NCI-H748 (cell line): ENCODE measurements at regions not wholly inside any gene's neighbourhood (a gene's known extent, or its start where the extent isn't known, plus 50 kb on each side); places are given as distances from the start of the nearest gene placed in this dataset.

Source experiments
- DNase-seq: peaks from one replicate; lab custom pipeline; 2025; ENCODE audit not compliant: unreplicated experiment; lab: John Stamatoyannopoulos, UW

DNA sequence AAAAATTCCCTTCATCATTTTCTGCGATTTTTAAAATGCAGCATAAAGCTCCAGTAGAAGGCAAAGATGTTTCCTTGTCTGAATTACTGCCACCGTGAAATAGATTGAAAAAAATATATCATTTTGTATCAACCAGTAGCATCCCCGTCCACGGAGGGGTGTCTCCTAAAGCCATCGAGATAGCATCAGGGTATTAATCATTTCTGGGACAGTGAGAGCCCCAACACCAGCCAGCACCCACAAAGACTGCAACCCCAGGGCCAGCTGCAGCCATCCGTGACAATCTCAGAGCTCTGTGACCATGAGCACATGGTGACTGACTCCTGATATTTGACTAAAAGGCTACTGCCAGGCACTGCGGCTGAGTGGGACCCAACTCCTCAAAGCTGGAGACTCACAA lies 64.1 kb upstream of the SIX3 start:
- no peak for DNase-seq

DNA sequence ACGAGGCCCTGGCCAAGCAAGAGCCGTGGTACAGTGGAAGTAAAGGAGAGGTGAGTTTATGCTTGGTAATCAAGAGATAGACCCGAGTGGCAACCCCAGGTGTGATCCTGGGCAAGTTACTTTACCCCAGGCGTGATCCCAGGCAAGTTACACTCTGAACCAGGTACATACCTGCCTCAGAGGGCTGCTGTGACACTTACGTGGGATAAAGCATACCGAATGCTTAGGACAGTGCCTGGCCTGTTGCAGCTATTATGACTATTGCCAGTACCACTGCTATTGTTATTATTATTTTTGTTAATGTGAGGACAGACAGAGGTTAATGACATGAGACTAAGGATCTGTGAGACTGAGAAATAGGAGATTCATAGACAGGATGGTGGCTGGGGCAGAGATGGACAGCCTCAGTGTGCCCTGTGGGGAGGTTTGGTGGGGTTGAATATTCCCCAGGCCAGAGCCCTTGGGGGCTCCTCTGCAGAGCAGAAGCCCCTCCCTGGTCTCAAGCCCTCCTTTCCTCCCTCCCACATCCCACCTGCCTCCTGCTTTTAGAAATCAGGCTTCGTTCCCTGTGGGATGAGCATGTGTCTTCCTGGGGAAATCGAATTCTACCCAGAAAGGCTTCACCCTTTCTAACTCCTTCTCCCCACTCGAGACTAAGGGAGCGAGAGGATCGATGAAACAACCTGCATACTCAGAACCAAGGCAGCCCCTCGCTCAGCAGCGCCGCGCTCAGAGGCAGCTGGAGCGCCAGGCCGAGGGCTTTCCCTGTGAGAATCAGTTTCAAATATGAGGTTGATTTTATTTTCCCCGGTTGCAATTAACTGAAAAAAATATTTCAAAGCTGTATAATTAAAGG lies 62.0 kb upstream of the SIX3 start:
- DNase-seq = no peak

DNA sequence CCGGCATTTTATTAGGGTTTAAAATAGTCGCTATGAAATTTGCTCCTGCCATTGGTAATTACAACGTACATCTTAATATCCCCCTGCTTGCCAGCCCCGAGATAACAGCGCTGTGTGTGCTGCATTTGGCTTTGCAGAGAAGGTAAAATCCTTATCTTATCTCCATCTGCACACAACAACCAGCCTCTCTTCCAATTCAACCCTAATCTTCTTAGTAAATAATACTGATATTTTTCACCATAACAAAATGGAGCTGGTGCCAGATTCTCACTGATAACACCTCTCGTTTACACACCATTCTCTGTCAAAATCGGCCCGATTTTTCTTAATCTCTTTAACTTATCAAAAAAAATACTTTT lies 61.4 kb upstream of the SIX3 start:
- DNase-seq = no peak

DNA sequence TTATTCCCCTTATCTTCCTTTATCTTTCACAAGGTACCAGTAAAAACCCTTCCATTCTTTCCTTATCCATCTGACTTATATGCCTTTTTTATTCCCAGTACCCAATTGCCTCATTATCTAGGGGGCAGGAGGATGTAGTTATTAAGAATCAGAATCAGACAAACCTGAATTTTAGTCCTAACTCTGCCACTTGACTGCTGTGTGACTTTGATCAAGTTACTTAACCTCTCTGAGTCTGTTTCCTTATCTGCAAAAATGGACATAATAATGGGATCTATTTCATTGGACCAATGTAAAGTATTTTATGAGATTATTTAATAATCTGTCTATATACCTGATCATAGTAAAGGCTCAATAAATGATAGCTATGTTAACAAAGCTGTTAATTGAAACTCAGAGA lies 59.6 kb upstream of the SIX3 start:
- DNase-seq = no peak

DNA sequence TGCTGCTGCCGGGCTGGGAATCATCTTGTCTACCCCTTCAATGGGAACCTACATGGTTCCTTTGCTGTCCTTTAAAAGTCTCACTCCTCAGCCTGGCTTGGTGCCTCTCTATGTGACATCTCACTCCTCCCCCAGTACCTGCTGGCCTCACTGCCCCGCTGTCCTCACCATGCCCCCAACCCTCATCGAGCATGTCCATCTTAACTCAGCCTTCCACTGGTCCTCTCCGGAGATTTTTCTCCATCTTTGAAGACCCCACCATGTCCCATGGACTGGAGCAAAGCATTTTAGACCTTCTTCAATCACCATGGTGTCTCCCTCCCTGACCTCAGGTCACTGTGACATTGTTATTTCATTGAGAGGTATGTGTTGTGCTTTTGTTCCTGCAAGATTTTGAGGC lies 58.1 kb upstream of the SIX3 start:
- DNase-seq = no peak

DNA sequence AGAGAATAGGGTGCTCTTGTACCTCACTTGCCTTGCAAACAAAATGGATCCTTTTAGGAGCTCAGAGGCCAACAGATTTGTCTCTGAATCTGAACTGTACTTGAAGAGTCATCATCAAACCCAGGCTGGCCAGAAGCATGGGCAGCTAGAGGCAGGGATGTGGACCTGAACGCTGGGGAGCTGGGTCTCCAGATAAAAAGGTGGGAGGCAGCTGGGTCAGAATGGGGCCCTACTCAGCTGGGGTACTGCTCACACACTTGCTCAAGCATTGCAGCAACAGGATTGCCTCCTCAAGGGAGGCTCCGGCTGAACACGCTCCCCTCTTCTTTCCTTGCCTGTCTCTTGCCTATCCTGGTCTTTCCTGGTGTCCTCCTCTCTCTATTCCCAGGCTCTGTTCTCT lies 57.3 kb upstream of the SIX3 start:
- no peak for DNase-seq

DNA sequence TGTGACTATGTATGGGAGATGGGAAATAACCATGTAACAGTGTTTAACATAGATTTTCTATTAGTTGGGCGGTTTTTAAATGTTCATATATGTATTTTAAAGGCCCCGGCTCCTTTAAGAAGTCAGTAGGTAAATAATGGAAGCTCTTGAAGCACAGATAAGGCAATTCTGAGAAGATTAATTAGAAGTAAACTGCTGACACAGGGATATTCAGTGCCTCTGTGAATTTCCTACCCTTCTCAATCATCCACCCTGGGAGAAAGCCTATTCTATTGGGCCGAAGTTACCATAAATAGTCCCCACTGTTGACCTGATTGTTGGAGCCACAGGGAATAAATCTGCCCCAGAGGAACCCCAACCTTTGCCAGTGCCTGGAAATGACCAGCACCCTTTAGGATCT lies 56.8 kb upstream of the SIX3 start:
- DNase-seq = no peak

DNA sequence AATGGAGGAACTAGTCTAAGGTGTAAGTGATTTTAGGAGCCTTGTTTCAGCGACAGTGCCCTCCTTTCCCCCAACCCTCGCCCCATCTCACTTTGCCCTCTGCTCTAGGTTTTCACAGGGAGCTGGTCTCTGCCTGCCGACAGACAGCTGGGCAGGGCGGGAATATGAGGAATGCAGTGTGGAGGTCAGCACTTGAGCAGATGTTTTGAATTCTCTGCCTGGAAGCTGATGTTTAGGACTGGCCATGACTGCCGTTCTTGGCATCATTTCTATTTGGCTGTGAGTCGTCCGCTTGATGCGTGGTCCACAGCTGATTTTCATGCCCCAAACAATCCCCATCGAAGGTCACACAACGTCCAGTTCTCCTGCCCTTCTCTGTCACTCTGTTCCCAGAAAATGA lies 55.1 kb upstream of the SIX3 start:
- DNase-seq = no peak

DNA sequence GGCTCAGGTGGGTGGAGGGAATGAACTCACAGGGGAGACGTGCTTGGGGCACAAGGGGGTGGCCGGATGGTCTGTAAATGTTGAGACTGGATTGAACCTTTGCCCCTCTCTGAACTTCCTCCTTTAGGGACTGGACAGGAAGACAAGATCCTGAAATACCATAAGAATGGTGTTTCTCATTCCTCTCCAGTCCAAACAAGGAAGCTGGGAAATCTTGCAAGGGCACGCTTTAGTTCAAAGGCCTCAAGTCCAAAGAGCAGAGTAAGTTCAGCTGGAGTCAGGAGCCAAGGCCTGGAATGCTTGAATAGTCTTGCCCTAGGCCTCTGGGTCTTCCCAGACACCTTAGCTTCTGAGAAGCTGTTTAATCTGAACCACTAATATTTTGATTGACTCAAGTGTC lies 52.4 kb upstream of the SIX3 start:
- no peak for DNase-seq
